ENCODE measurements at regions not wholly inside any gene's neighbourhood (a gene's known extent, or its start where the extent isn't known, plus 50 kb on each side); places are given as distances from the start of the nearest gene placed in this dataset.
A peak's percentile ranks its signal among the peaks of the same experiment; 100 is the strongest.

- Mint-ChIP-seq H3K27me3 (ENCODE audit: insufficient read depth, low read depth) (no peaks in the 10 kb centered on the region), H3K36me3 (no peaks in the 10 kb centered on the region), H3K4me1 (peaks cover 12% of the 10 kb centered on the region), H3K27ac (no peak overlapping the region), H3K9me3 (peaks cover 10% of the 10 kb centered on the region), H3K4me3 (no peak overlapping the region)
- Histone ChIP-seq H3K79me2 (ENCODE audit: low read depth) (no peaks in the 10 kb centered on the region), H3K9me3 (ENCODE audit: low read depth) (no peaks in the 10 kb centered on the region), H3K27ac (no peak overlapping the region), H3K4me3 (no peak overlapping the region), H3K27me3 (no peaks in the 10 kb centered on the region), H3K4me2 (no peak overlapping the region), H3K36me3 (no peaks in the 10 kb centered on the region), H4K20me1 (ENCODE audit: low read depth) (no peaks in the 10 kb centered on the region), H3F3A (ENCODE audit: low read depth) (peaks cover 8% of the 10 kb centered on the region), H2AFZ (replicated peaks) (no peak overlapping the region), H3K9ac (no peak overlapping the region), H3K4me1 (peaks cover 8% of the 10 kb centered on the region)
- DNase-seq (ENCODE audit: low spot score), result no peak
- TF ChIP-seq EZH2phosphoT487 (IDR thresholded peaks at IDR 0.05), result no peak
- TF ChIP-seq, protein P1, sequence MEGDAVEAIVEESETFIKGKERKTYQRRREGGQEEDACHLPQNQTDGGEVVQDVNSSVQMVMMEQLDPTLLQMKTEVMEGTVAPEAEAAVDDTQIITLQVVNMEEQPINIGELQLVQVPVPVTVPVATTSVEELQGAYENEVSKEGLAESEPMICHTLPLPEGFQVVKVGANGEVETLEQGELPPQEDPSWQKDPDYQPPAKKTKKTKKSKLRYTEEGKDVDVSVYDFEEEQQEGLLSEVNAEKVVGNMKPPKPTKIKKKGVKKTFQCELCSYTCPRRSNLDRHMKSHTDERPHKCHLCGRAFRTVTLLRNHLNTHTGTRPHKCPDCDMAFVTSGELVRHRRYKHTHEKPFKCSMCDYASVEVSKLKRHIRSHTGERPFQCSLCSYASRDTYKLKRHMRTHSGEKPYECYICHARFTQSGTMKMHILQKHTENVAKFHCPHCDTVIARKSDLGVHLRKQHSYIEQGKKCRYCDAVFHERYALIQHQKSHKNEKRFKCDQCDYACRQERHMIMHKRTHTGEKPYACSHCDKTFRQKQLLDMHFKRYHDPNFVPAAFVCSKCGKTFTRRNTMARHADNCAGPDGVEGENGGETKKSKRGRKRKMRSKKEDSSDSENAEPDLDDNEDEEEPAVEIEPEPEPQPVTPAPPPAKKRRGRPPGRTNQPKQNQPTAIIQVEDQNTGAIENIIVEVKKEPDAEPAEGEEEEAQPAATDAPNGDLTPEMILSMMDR (IDR thresholded peaks at IDR 0.05), result no peak
- TF ChIP-seq EZH2 (IDR thresholded peaks at IDR 0.05), result no peak
These were observed 576.2 kb downstream of the CPS1 start for GRCh38 chr2:211132573-211132972.

GRCh38 chr2:211133766-211134165, 577.4 kb downstream of the CPS1 start:
- no peaks in the 10 kb centered on the region for H3K27me3 Mint-ChIP-seq (ENCODE audit: insufficient read depth, low read depth)
- no peak overlapping the region for H3K4me3 Mint-ChIP-seq
- no peaks in the 10 kb centered on the region for H3K79me2 ChIP-seq (ENCODE audit: low read depth)
- peaks cover 8% of the 10 kb centered on the region for H3F3A ChIP-seq (ENCODE audit: low read depth)
- H3K9me3 Mint-ChIP-seq, result peaks cover 10% of the 10 kb centered on the region
- H3K9me3 ChIP-seq (ENCODE audit: low read depth), result no peaks in the 10 kb centered on the region
- no peaks in the 10 kb centered on the region for H3K27me3 ChIP-seq
- peak; percentile 7 for DNase-seq (ENCODE audit: low spot score)
- peaks cover 8% of the 10 kb centered on the region for H3K4me1 ChIP-seq
- no peaks in the 10 kb centered on the region for H3K36me3 ChIP-seq
- no peaks in the 10 kb centered on the region for H3K36me3 Mint-ChIP-seq
- H4K20me1 ChIP-seq (ENCODE audit: low read depth), result no peaks in the 10 kb centered on the region
- no peak overlapping the region for H3K27ac Mint-ChIP-seq
- TF ChIP-seq, protein P1 (IDR thresholded peaks at IDR 0.05), result no peak
- TF ChIP-seq EZH2 (IDR thresholded peaks at IDR 0.05) (no peak), EZH2phosphoT487 (IDR thresholded peaks at IDR 0.05) (no peak)
- H3K27ac ChIP-seq, result no peak overlapping the region
- H2AFZ ChIP-seq (replicated peaks), result no peak overlapping the region
- no peak overlapping the region for H3K4me3 ChIP-seq
- H3K9ac ChIP-seq, result no peak overlapping the region
- peaks cover 12% of the 10 kb centered on the region for H3K4me1 Mint-ChIP-seq
- H3K4me2 ChIP-seq, result no peak overlapping the region

GRCh38 chr2:211138551-211138950, 582.2 kb downstream of the CPS1 start:
- Mint-ChIP-seq H3K9me3 (peaks cover 13% of the 10 kb centered on the region), H3K4me3 (no peak overlapping the region), H3K36me3 (no peaks in the 10 kb centered on the region), H3K4me1 (no peaks in the 10 kb centered on the region), H3K27me3 (ENCODE audit: insufficient read depth, low read depth) (peaks cover 3% of the 10 kb centered on the region), H3K27ac (no peak overlapping the region)
- Histone ChIP-seq H3K9me3 (ENCODE audit: low read depth) (no peaks in the 10 kb centered on the region), H3K27me3 (no peaks in the 10 kb centered on the region), H3K27ac (no peak overlapping the region), H3K4me1 (no peaks in the 10 kb centered on the region), H3K9ac (no peak overlapping the region), H3K4me2 (no peak overlapping the region), H3K36me3 (no peaks in the 10 kb centered on the region), H3K4me3 (no peak overlapping the region), H4K20me1 (ENCODE audit: low read depth) (no peaks in the 10 kb centered on the region), H2AFZ (replicated peaks) (no peak overlapping the region), H3F3A (ENCODE audit: low read depth) (peaks cover 8% of the 10 kb centered on the region), H3K79me2 (ENCODE audit: low read depth) (no peaks in the 10 kb centered on the region)
- no peak for DNase-seq (ENCODE audit: low spot score)
- TF ChIP-seq, protein P1 (IDR thresholded peaks at IDR 0.05), result no peak
- TF ChIP-seq EZH2phosphoT487 (IDR thresholded peaks at IDR 0.05) (no peak), EZH2 (IDR thresholded peaks at IDR 0.05) (no peak)
